ENCODE measurements at regions not wholly inside any gene's neighbourhood (a gene's known extent, or its start where the extent isn't known, plus 50 kb on each side); places are given as distances from the start of the nearest gene placed in this dataset.

GRCh38 chr13:61777899-61778298 lies 362.2 kb upstream of the PCDH20 start:
- no peak for TF ChIP-seq EP300 (IDR thresholded peaks at IDR 0.05)
- TF ChIP-seq, protein P1, sequence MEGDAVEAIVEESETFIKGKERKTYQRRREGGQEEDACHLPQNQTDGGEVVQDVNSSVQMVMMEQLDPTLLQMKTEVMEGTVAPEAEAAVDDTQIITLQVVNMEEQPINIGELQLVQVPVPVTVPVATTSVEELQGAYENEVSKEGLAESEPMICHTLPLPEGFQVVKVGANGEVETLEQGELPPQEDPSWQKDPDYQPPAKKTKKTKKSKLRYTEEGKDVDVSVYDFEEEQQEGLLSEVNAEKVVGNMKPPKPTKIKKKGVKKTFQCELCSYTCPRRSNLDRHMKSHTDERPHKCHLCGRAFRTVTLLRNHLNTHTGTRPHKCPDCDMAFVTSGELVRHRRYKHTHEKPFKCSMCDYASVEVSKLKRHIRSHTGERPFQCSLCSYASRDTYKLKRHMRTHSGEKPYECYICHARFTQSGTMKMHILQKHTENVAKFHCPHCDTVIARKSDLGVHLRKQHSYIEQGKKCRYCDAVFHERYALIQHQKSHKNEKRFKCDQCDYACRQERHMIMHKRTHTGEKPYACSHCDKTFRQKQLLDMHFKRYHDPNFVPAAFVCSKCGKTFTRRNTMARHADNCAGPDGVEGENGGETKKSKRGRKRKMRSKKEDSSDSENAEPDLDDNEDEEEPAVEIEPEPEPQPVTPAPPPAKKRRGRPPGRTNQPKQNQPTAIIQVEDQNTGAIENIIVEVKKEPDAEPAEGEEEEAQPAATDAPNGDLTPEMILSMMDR (IDR thresholded peaks at IDR 0.05) = no peak

Measured in esophagus muscularis mucosa (tissue), 3 donors.